ENCODE measurements at regions not wholly inside any gene's neighbourhood (a gene's known extent, or its start where the extent isn't known, plus 50 kb on each side); places are given as distances from the start of the nearest gene placed in this dataset.

DNA sequence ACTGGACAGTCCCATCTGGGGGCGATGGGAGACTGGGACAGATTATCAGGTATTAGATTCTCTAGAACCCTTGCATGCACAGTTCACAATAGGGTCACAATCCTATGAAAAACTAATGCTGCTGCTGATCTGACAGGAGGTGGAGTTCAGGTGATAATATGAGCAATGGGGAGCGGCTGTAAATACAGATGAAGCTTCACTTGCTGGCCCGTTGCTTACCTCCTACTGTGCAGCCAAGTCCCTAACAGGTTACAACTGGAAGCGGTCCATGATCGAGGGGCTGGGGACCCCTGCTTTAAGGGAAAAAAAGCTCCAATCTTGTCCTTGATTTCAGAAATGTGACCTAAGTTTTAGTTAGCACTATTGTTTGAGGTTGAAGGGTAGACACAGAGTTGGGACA is 175.2 kb downstream of the ZNF330 start:
- no peak for FAIRE-seq
- TF ChIP-seq, protein P1, sequence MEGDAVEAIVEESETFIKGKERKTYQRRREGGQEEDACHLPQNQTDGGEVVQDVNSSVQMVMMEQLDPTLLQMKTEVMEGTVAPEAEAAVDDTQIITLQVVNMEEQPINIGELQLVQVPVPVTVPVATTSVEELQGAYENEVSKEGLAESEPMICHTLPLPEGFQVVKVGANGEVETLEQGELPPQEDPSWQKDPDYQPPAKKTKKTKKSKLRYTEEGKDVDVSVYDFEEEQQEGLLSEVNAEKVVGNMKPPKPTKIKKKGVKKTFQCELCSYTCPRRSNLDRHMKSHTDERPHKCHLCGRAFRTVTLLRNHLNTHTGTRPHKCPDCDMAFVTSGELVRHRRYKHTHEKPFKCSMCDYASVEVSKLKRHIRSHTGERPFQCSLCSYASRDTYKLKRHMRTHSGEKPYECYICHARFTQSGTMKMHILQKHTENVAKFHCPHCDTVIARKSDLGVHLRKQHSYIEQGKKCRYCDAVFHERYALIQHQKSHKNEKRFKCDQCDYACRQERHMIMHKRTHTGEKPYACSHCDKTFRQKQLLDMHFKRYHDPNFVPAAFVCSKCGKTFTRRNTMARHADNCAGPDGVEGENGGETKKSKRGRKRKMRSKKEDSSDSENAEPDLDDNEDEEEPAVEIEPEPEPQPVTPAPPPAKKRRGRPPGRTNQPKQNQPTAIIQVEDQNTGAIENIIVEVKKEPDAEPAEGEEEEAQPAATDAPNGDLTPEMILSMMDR (IDR thresholded peaks at IDR 0.05; ENCODE audit: borderline replicate concordance, extremely low read depth, insufficient read depth): no peak

DNA sequence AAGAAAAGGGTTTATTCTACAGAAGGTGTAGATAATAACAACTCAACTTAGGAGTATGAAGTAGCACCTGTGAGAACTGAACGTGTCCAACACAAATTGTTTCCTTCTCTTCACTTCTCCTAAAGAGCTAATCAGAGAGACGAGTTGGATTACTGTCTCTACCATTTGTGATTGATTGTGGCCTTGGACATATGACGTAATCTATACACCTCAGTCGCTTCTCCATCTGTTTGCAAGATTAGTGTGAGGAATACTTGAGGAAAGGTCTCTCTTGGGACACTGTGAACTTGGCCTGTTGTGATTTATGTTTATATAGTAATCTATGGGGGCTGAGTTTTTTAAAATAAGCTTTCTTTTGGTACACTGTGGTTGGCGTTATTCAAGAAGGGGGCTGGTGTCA is 182.0 kb downstream of the ZNF330 start:
- no peak overlapping the region for H3K9ac ChIP-seq (ENCODE audit: low read length in 3 of 3)
- no peaks in the 10 kb centered on the region for H3K36me3 ChIP-seq (ENCODE audit: control insufficient read depth in 2 of 3, insufficient read depth in 3 of 3, low read length in 3 of 3)
- DNase-seq (no peak), FAIRE-seq (no peak)
- intact Hi-C loops (cut with DNase I): no loop called here
- no peaks in the 10 kb centered on the region for H3K9me3 ChIP-seq (ENCODE audit: control insufficient read depth in 2 of 3, insufficient read depth in 1 of 3, low read length in 3 of 3)
- no peak overlapping the region for H3K27ac ChIP-seq (ENCODE audit: low read depth in 2 of 2, low read length in 2 of 2)
- H3K4me3 ChIP-seq (ENCODE audit: low read length in 3 of 3): no peak overlapping the region
- H3K4me1 ChIP-seq (ENCODE audit: control insufficient read depth in 2 of 3, insufficient read depth in 2 of 3, low read depth in 1 of 3, low read length in 3 of 3): no peaks in the 10 kb centered on the region
- TF ChIP-seq, protein P1 (IDR thresholded peaks at IDR 0.05; ENCODE audit: borderline replicate concordance, extremely low read depth, insufficient read depth): no peak
- no peaks in the 10 kb centered on the region for H3K27me3 ChIP-seq (ENCODE audit: control insufficient read depth, insufficient read depth, low read length)

More for the DNA sequence above, 175.2 kb downstream of the ZNF330 start:
- H3K9ac ChIP-seq (ENCODE audit: low read length in 3 of 3): no peak overlapping the region
- no peaks in the 10 kb centered on the region for H3K36me3 ChIP-seq (ENCODE audit: control insufficient read depth in 2 of 3, insufficient read depth in 3 of 3, low read length in 3 of 3)
- H3K9me3 ChIP-seq (ENCODE audit: control insufficient read depth in 2 of 3, insufficient read depth in 1 of 3, low read length in 3 of 3): no peaks in the 10 kb centered on the region
- intact Hi-C loops (cut with DNase I): no loop called here
- H3K4me1 ChIP-seq (ENCODE audit: control insufficient read depth in 2 of 3, insufficient read depth in 2 of 3, low read depth in 1 of 3, low read length in 3 of 3): no peaks in the 10 kb centered on the region
- no peak overlapping the region for H3K4me3 ChIP-seq (ENCODE audit: low read length in 3 of 3)
- DNase-seq: no peak
- no peak overlapping the region for H3K27ac ChIP-seq (ENCODE audit: low read depth in 2 of 2, low read length in 2 of 2)
- H3K27me3 ChIP-seq (ENCODE audit: control insufficient read depth, insufficient read depth, low read length): no peaks in the 10 kb centered on the region

GRCh38 chr4:141403782-141404181 is 183.1 kb downstream of the ZNF330 start:
- no peaks in the 10 kb centered on the region for H3K27me3 ChIP-seq (ENCODE audit: control insufficient read depth, insufficient read depth, low read length)
- TF ChIP-seq, protein P1 (IDR thresholded peaks at IDR 0.05; ENCODE audit: borderline replicate concordance, extremely low read depth, insufficient read depth): no peak
- no peak overlapping the region for H3K27ac ChIP-seq (ENCODE audit: low read depth in 2 of 2, low read length in 2 of 2)
- intact Hi-C loops (cut with DNase I): no loop called here
- no peaks in the 10 kb centered on the region for H3K4me1 ChIP-seq (ENCODE audit: control insufficient read depth in 2 of 3, insufficient read depth in 2 of 3, low read depth in 1 of 3, low read length in 3 of 3)
- H3K4me3 ChIP-seq (ENCODE audit: low read length in 3 of 3): no peak overlapping the region
- no peaks in the 10 kb centered on the region for H3K9me3 ChIP-seq (ENCODE audit: control insufficient read depth in 2 of 3, insufficient read depth in 1 of 3, low read length in 3 of 3)
- H3K36me3 ChIP-seq (ENCODE audit: control insufficient read depth in 2 of 3, insufficient read depth in 3 of 3, low read length in 3 of 3): no peaks in the 10 kb centered on the region
- no peak for DNase-seq
- FAIRE-seq: no peak
- no peak overlapping the region for H3K9ac ChIP-seq (ENCODE audit: low read length in 3 of 3)

DNA sequence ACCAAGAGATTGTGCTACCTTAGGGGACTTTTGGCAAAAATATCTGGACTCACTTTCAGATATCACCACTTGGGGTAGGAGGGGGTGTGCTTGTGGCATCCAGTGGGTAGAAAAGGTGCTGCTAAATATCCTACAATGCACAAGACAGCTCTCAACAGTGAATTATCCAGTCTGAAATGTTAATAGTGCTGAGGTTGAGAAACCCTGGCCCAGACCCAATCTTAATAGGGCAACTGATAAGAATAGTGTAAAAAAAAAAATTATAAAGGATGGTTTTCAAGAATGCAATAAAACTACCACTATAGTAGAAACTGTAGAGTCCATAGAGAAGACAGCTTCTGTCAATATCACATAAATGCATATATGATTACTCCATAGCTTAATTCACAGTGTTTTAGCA is 185.5 kb downstream of the ZNF330 start:
- Histone ChIP-seq H3K4me3 (ENCODE audit: low read length in 3 of 3) (no peak overlapping the region), H3K4me1 (ENCODE audit: control insufficient read depth in 2 of 3, insufficient read depth in 2 of 3, low read depth in 1 of 3, low read length in 3 of 3) (no peaks in the 10 kb centered on the region), H3K9ac (ENCODE audit: low read length in 3 of 3) (no peak overlapping the region), H3K27me3 (ENCODE audit: control insufficient read depth, insufficient read depth, low read length) (no peaks in the 10 kb centered on the region), H3K27ac (ENCODE audit: low read depth in 2 of 2, low read length in 2 of 2) (no peak overlapping the region), H3K36me3 (ENCODE audit: control insufficient read depth in 2 of 3, insufficient read depth in 3 of 3, low read length in 3 of 3) (no peaks in the 10 kb centered on the region), H3K9me3 (ENCODE audit: control insufficient read depth in 2 of 3, insufficient read depth in 1 of 3, low read length in 3 of 3) (no peaks in the 10 kb centered on the region)
- intact Hi-C loops (cut with DNase I): no loop called here
- FAIRE-seq (no peak), DNase-seq (no peak)
- TF ChIP-seq, protein P1 (IDR thresholded peaks at IDR 0.05; ENCODE audit: borderline replicate concordance, extremely low read depth, insufficient read depth): no peak
